Lower leg skin (tissue), 4 donors: ENCODE measurements at regions not wholly inside any gene's neighbourhood (a gene's known extent, or its start where the extent isn't known, plus 50 kb on each side); places are given as distances from the start of the nearest gene placed in this dataset.

Experiments
- DNase-seq, 2 donors: peaks; one replicate each; pipeline ENCODE4 v3.0.0-alpha.2; 2019; ENCODE audit warnings: low spot score in 2 of 2
- H3K4me3 ChIP-seq: fragments of 200-600 bp; sonication (generic); 2 replicates; pipeline ENCODE4 v1.5.1; 2017; ENCODE audit warnings: mild to moderate bottlenecking, low read depth; ENCODE audit not compliant: poor library complexity, severe bottlenecking
- POLR2A ChIP-seq, 2 donors: fragments of 450-650 bp; IDR thresholded peaks; one replicate each; pipeline ENCODE4 v1.6.1; 2016 to 2017; ENCODE audit warnings: antibody characterized with exemption in 2 of 2, mild to moderate bottlenecking in 1 of 2, moderate library complexity in 1 of 2
- WGBS, 2 donors: methylation state at CpG; one replicate each; pipeline ENCODE4 v1.1.5; 2018; 5-methylcytosine and 5-hydroxymethylcytosine counted together
- intact Hi-C: fragments of 100-400 bp; cut with DNase I; formaldehyde crosslinking; loops from one replicate; pipeline ENCODE4 v1.15.0; 2023; ENCODE audit warnings: low total_unique reads
- TF ChIP-seq, protein P1 (sequence below), 3 donors: fragments of 450-650 bp; IDR thresholded peaks; one replicate each; pipeline ENCODE4 v1.5.1; 2016; ENCODE audit warnings: antibody characterized with exemption in 3 of 3, mild to moderate bottlenecking in 3 of 3, moderate library complexity in 2 of 3

DNA sequence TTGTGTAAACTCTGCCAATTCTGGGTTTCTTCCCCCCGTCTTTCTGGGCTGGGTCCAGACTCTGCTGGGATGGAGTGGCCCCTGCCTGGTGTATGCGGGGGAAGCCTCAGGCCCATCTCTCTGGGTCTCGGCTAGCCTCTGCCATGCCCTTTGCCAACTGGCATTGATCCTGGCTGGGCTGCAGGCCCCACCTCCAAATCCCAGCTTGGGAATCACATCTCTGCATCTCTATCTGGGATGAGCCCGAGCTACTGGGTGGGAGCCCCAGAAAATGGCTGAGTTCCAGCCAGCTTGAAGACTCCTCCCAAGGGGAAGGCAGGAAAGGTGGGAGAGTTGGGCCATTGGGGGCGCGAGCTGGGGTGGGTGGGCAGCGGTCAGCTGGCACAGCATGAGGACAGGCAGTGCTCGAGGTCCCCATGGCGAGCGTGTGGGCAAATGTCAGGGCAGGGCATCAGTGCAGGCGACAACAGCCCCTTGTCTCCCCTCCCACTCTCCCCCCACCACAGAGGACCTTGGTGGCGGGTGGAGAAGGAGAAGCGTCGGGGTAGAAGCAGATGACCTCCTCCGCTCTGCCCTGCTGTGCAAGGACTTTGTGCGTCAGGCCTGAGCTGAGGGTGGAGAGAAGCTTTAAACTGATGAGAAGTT, 139.4 kb downstream of the ASB1 start:
- TF ChIP-seq, protein P1, sequence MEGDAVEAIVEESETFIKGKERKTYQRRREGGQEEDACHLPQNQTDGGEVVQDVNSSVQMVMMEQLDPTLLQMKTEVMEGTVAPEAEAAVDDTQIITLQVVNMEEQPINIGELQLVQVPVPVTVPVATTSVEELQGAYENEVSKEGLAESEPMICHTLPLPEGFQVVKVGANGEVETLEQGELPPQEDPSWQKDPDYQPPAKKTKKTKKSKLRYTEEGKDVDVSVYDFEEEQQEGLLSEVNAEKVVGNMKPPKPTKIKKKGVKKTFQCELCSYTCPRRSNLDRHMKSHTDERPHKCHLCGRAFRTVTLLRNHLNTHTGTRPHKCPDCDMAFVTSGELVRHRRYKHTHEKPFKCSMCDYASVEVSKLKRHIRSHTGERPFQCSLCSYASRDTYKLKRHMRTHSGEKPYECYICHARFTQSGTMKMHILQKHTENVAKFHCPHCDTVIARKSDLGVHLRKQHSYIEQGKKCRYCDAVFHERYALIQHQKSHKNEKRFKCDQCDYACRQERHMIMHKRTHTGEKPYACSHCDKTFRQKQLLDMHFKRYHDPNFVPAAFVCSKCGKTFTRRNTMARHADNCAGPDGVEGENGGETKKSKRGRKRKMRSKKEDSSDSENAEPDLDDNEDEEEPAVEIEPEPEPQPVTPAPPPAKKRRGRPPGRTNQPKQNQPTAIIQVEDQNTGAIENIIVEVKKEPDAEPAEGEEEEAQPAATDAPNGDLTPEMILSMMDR (IDR thresholded peaks at IDR 0.05), result no peak
- TF ChIP-seq POLR2A (IDR thresholded peaks at IDR 0.05), result no peak
- 84 to 86% methylated on average over 16 of the region's 16 CpGs for WGBS, 2 donors
- no peak for DNase-seq
- no peak overlapping the region for H3K4me3 ChIP-seq
- intact Hi-C loops, result no loop called here

DNA sequence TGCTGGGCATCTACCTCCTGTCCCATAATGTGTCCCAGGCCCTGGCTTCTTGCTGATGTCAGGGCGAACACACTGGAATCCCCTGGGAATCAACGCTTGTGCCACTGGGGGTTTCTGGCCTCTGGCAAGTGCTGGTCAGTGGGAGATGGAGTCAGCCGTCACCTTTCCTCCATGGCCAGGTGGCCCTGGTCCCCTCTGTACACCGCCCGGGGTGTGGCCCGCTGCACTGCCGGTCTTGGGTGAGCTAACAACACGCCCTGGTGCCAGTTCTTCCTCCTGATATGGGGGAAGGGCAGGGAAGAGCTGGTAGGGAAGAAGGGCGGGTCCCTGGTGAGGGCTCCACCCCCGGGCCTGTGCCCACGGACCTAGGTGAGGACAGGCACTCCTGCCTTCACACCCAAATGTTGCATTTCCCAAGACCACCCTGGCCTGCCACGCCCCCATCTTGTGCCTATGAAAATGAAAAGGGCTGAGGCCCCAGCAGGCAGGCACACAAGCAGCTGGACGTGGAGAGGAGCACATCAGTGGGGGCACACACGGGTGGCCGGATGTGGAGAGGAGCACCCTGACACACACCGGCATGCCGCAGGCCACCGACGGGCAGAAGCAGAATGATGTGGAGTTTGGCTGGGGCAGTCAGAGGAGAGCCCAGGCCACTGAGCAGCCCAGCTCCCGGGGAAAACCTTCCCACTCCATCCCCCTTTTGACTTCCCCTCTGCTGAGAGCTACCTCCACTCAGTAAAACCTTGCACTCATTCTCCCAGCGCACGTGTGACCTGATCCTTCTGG, 140.5 kb downstream of the ASB1 start:
- TF ChIP-seq, protein P1 (IDR thresholded peaks at IDR 0.05), result no peak
- no peak for TF ChIP-seq POLR2A (IDR thresholded peaks at IDR 0.05)
- DNase-seq, result no peak
- intact Hi-C loops, result no loop called here
- 75 to 77% methylated on average over 9 to 21 of the region's 22 CpGs for WGBS, 2 donors
- H3K4me3 ChIP-seq, result no peak overlapping the region

DNA sequence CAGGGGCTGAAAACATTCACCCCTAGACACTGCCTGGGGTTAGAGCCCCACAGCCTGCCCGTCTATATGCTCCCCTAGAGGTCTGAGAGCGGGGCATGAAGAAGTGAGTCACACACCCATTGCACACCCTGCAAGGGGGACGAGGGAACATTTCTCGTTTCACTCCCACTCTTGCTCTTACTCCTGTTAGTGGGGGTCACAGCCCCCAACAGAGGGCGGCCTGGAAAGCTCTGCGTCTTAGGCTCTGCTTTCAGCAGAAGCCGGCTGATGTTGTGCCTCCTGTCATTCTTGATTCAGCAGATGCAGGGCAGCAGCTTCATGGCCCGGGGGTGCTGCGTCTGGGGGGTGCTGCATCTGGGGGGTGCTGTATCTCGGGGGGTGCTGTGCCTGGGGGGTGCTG, 141.3 kb downstream of the ASB1 start:
- WGBS, 2 donors, result 78 to 83% methylated on average over 9 to 10 of the region's 10 CpGs
- intact Hi-C loops, result no loop called here
- DNase-seq, result no peak
- H3K4me3 ChIP-seq, result no peak overlapping the region
- TF ChIP-seq, protein P1 (IDR thresholded peaks at IDR 0.05), result no peak
- no peak for TF ChIP-seq POLR2A (IDR thresholded peaks at IDR 0.05)

DNA sequence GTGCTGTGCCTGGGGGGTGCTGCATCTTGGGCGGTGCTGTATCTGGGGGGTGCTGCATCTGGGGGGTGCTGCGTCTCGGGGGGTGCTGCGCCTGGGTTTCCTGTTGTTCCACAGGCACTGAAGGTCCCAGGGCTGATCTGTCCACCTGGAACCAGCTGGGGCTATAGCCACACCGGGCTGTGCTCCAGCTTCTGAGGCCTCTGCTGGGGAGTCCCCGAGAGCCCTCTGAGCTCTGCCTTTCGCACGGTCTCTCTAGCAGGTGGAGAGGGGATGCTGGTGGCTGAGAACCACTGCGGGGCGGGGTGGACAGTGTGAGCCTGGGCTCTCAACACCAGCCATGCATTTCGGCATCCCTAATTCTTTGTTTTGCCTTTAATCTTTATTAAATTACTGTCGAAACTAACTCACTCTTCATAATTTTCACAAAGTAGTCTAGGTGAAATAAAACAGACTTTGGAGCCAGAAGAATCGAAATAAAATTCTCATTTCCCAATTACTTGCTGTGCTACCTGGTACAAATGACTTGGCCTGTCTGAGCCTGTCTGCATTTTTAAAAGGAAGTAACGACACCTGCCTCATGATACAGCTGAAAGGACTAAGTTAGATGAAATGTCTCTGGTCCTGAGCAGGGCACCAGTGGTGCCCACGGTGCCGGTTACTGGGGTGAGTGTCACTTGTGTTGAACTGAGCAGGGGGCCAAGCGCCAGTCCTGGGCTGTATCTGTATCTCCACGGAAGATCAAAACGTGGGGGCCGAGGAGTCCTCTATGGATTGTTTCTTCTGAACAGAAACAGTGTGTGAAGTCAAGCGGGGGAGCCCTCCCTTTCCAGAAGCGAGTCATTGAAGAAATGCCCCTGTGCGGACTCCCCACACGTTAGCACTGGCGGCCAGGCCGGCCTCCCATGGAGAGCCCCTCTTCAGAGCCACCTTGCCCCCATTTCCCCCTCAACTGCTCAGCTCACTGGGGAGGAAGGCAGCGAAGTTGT, 142.0 kb downstream of the ASB1 start:
- peak in 1 of 2 donors; percentile 71 for DNase-seq
- WGBS, 2 donors, result 80 to 82% methylated on average over 27 of the region's 27 CpGs
- TF ChIP-seq, protein P1 (IDR thresholded peaks at IDR 0.05), result no peak
- no peak for TF ChIP-seq POLR2A (IDR thresholded peaks at IDR 0.05)
- no peak overlapping the region for H3K4me3 ChIP-seq
- intact Hi-C loops, result no loop called here

DNA sequence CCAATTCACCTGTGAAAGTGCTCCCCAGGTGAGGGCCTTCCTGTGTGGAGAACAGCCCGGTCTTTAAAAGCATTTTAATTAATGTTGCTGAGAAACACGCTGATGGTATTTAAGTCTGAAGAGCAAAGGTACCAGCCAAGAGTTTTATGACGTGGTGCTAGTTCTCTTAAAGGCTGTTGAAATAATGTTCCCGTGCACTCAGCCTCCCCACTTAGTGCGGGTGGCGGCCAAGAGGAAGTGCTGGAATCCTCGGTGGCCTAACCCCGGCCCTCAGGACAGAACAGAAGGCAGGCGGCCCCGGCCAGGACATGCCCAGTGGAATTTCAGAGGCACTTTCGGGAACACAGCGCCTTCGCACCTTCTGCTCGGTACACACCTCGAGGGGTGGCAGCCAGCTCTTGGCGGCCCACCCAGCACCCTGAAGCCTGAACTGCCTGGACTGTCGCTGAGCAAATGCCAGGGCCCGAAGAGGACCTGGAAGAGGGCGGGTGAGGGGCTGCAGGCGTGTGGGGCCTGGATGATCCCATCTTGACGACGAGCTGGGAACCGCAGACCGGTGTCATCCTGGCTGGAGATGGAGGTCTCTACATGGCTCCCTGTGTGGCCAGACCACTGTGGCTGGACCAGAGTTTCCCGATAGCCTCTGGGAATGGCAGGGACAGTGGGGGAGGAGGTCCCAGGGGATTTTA, 142.9 kb downstream of the ASB1 start:
- WGBS, 2 donors, result 59 to 62% methylated on average over 20 to 23 of the region's 25 CpGs
- no peak overlapping the region for H3K4me3 ChIP-seq
- DNase-seq, result peak in 1 of 2 donors; percentile 32
- intact Hi-C loops, result no loop called here
- no peak for TF ChIP-seq POLR2A (IDR thresholded peaks at IDR 0.05)
- TF ChIP-seq, protein P1 (IDR thresholded peaks at IDR 0.05), result no peak
